Ovary (tissue), 1 donor: ENCODE measurements at regions not wholly inside any gene's neighbourhood (a gene's known extent, or its start where the extent isn't known, plus 50 kb on each side); places are given as distances from the start of the nearest gene placed in this dataset.

Experiments
- EP300 ChIP-seq: sonication (generic); formaldehyde crosslinking; IDR thresholded peaks from one replicate; pipeline ENCODE4 v1.6.1; 2017; ENCODE audit warnings: antibody characterized with exemption
- POLR2A ChIP-seq: fragments of 450-650 bp; IDR thresholded peaks from one replicate; pipeline ENCODE4 v1.6.1; 2017; ENCODE audit warnings: antibody characterized with exemption, mild to moderate bottlenecking, moderate library complexity

- no peak for TF ChIP-seq POLR2A
- no peak for TF ChIP-seq EP300
Observed at GRCh38 chr1:81114191-81114590, 686.5 kb upstream of the ADGRL2 start.
